LNCaP clone FGC (cell line): ENCODE measurements at regions not wholly inside any gene's neighbourhood (a gene's known extent, or its start where the extent isn't known, plus 50 kb on each side); places are given as distances from the start of the nearest gene placed in this dataset.

Experiments
- DNase-seq: peaks from one replicate; pipeline ENCODE4 v3.0.0-alpha.2; 2011; ENCODE audit warnings: low read depth
- H3K4me3 ChIP-seq: 2 replicates; pipeline ENCODE4 v1.5.1; 2011; ENCODE audit warnings: mild to moderate bottlenecking, low read depth, low read length, control low read depth
- CTCF ChIP-seq: IDR thresholded peaks from 2 replicates; pipeline ENCODE4 v1.5.1; 2012; ENCODE audit warnings: mild to moderate bottlenecking; ENCODE audit not compliant: control insufficient read depth, insufficient read depth; ENCODE audit errors: extremely low read depth

- DNase-seq: no peak
- no peak overlapping the region for H3K4me3 ChIP-seq
- no peak for TF ChIP-seq CTCF
These were observed 426.7 kb downstream of the CDK5RAP2 start for GRCh38 chr9:120153258-120153657.

- TF ChIP-seq CTCF: no peak
- peak; percentile 50 for DNase-seq
These were observed 427.7 kb downstream of the CDK5RAP2 start for GRCh38 chr9:120152295-120152694.

GRCh38 chr9:120151806-120152205 is 428.2 kb downstream of the CDK5RAP2 start:
- H3K4me3 ChIP-seq: no peak overlapping the region
- DNase-seq: no peak
- TF ChIP-seq CTCF: no peak

More at GRCh38 chr9:120152295-120152694, 427.7 kb downstream of the CDK5RAP2 start:
- no peak overlapping the region for H3K4me3 ChIP-seq

- no peak for DNase-seq
- no peak for TF ChIP-seq CTCF
These were observed 428.8 kb downstream of the CDK5RAP2 start for GRCh38 chr9:120151149-120151548.

GRCh38 chr9:120138955-120139354 is 441.0 kb downstream of the CDK5RAP2 start:
- TF ChIP-seq CTCF: no peak
- no peak overlapping the region for H3K4me3 ChIP-seq
- DNase-seq: no peak

More at GRCh38 chr9:120151149-120151548, 428.8 kb downstream of the CDK5RAP2 start:
- no peak overlapping the region for H3K4me3 ChIP-seq

- no peak for TF ChIP-seq CTCF
- no peak overlapping the region for H3K4me3 ChIP-seq
- DNase-seq: no peak
These were observed 442.7 kb downstream of the CDK5RAP2 start for GRCh38 chr9:120137186-120137840.

- no peak for TF ChIP-seq CTCF
- DNase-seq: no peak
- H3K4me3 ChIP-seq: no peak overlapping the region
These were observed 443.3 kb downstream of the CDK5RAP2 start for GRCh38 chr9:120136696-120137095.
